EH (cell line): ENCODE measurements at regions not wholly inside any gene's neighbourhood (a gene's known extent, or its start where the extent isn't known, plus 50 kb on each side); places are given as distances from the start of the nearest gene placed in this dataset.

Experiments
- DNase-seq: peaks from one replicate; pipeline ENCODE4 v3.0.0-alpha.2; 2015; ENCODE audit warnings: low read depth

DNA sequence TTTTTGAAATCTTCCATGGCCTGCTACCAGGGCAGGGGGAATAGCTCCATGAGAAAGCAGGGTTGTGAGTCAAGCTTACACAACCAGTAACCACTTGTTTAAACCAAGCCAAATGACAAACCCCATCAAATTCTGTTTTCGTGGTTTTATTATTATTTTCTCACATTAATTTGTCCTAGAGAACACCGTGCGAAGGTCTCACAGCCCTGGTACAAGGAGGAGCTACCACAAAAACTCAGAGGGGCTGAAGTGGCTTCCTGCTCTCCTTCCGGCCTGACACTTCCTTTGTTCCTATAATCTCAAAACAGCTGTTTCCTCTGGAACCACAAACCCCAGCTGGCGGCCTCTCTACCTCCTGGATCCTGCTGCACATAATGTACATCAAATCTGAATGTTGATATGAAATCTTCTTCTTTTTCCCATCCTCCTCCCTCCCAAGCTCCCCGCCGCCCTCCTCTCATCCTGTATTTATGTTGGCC, 375.9 kb downstream of the MCTP2 start:
- no peak for DNase-seq

DNA sequence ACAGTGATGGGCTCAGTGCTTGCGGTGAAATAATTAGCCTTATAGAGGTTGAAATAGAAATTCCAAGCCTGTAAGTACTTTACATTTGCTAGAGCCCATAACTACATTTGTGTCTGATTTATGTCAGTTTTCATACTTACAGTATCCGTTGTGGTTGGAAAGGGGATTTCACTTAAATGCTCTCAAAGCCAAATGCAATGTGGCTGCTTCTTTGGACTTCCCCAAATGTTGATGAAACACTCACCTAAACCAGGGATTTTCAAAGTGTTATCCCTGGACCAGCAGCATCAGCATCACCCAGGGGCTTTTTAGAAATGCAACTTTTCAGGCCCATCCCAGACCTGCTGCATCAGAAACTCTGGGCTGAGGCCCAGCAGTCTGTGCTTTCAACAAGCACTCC, 378.7 kb downstream of the MCTP2 start:
- no peak for DNase-seq

- no peak for DNase-seq
Measured at GRCh38 chr15:94610485-94610884, 379.1 kb downstream of the MCTP2 start.

- DNase-seq: no peak
Measured at GRCh38 chr15:94611656-94612055, 380.3 kb downstream of the MCTP2 start.

- DNase-seq: no peak
Measured at GRCh38 chr15:94615688-94616087, 384.3 kb downstream of the MCTP2 start.

DNA sequence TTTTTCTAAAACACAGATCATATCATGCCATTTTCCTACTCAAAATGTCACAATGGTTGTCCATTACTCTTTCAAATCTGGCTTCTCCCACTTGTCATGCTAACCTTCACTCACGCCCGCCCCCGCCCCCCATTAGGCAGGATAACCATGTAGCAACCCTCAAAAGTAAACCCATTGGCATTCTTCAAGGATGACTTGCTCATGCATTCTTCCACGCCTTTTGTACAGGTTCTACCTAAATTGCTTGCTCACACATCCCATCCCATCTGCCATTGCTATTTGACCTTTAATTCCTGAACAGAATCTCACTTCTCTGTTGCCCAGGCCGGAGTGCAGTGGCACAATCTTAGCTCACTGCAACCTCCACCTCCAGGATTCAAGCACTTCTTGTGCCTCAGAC, 389.3 kb downstream of the MCTP2 start:
- DNase-seq: no peak

- DNase-seq: no peak
Measured at GRCh38 chr15:94621736-94622135, 390.4 kb downstream of the MCTP2 start.

GRCh38 chr15:94626949-94627348, 395.6 kb downstream of the MCTP2 start:
- no peak for DNase-seq

DNA sequence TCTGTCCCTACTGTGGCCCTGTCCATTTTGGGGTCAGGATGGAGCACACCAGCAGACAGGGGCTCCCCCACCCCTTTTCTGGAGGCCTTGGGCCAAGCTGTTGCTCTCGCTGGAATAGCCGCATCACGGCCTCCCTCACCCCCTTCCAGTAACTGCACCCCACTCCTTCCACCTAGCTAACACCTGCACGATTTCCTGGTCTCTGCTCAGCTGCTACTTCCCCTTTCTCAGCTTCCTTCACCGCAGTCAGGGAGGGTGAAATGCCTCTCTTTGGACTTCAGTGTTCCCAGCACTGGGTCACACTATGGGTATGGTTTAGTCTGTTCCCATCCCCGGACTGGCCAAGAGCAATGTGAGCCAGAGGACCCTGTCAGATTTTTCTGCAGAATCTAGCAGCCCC, 400.2 kb downstream of the MCTP2 start:
- DNase-seq: no peak

GRCh38 chr15:94638183-94638582, 406.8 kb downstream of the MCTP2 start:
- DNase-seq: no peak

- DNase-seq: no peak
Measured at GRCh38 chr15:94639701-94640100, 408.3 kb downstream of the MCTP2 start.

DNA sequence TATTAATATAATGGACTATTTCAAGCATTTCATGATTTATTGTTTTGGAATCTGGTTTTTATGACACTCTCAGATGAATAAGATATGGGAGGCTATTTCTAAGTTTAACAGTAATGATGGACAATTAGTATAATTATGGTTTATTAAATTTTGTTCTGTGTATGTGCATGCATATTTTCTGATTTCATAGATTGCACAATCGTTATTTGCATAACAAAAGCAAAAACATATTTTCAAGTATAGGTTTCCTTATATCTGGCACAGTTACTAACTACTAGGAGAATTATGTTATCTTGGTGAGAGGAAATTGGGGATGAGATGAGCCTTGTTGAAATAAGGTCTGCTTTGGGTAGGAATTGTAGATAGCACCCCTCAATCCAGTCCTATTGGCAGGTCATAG, 413.1 kb downstream of the MCTP2 start:
- no peak for DNase-seq

DNA sequence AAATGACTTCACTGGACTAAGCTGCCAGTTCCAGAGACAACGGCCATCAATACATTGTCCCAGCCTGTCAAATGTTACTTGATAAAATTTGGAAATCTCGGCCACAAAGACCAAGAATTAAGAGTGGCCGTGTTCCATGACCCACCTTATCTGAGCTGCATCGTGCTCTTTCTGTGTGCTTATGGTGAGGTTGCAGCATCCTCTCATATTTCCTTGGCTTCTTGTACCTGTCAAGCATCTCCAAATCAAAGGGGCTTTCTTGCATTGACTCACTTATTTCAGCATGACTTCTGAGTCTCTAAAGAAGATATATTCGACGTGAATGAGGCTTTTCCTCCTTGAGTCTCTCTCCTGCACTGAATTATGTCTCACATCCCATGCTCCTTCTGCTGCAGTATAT, 421.7 kb downstream of the MCTP2 start:
- no peak for DNase-seq

GRCh38 chr15:94655249-94655880, 424.0 kb downstream of the MCTP2 start:
- no peak for DNase-seq

DNA sequence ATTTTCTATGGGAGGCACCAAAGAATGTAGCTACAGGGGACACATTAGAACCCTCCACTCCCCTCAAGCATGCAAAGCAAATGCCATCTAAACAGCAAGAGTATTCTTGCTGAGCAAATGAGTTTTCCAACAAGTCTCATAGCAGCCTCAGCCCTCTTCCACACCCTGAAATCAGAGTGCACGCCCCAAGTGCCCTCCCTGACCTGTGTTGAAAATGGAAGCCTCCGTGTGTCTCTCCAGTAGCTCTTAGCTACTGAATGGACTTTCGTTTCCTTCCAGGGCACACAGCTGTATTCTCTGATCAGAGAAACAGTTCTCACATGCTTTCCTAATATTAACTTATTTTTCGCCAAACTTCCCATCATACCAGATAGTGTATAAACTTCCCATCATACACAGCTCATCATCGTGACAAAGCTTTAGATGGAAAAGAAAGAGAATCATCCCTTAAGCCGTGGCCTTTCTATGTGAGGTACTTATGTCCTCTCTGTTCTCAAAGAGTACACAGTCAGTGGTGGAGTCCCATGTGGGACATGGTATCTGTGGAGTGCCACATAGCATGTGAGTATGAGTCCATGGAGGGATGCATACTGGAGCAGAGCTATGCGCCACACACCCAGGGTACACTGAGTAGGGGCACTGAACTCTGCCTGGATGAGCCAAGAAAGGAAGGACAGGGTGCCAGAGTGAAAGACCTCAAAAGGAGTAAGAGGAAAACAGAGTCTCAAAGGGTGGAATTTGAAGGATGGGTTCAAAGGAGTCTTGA, 434.5 kb downstream of the MCTP2 start:
- no peak for DNase-seq

DNA sequence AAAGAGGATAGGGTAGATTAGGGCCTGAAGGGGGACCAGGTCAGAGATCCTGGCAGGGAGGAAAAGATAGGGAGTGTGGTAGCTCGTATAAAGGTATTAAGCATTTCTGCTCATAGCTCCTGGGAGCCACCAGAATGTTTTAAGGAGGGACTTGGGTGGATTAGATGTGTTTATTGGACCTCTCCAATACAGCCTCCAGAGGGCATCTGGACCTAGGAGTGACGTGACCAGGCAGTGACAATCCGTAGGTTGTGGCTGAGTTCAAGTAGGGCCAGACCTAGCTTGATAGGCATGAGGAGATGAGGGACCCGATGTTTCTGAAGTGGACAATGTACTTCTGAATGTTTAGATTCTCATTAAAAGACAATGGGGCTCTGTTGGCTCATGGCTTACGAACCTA, 435.2 kb downstream of the MCTP2 start:
- no peak for DNase-seq

DNA sequence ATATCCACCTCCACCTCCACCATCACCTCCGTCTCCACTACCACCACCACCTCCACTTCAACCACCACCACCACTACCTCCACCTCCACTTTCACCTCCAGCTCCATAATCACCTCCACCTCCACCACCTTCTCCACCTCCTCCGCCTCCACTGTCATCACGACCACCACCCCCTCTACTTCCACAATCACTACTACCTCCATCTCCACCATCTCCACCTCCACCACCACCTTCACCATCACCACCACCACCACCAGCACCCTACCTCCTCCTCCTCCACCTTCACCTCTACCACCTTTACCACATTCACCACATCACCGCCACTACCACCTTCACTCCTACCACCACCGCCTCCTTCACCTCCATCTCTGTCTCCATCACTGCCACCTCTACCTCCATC, 435.7 kb downstream of the MCTP2 start:
- no peak for DNase-seq

- peak; percentile 44 for DNase-seq
Measured at GRCh38 chr15:94670438-94671034, 439.2 kb downstream of the MCTP2 start.

DNA sequence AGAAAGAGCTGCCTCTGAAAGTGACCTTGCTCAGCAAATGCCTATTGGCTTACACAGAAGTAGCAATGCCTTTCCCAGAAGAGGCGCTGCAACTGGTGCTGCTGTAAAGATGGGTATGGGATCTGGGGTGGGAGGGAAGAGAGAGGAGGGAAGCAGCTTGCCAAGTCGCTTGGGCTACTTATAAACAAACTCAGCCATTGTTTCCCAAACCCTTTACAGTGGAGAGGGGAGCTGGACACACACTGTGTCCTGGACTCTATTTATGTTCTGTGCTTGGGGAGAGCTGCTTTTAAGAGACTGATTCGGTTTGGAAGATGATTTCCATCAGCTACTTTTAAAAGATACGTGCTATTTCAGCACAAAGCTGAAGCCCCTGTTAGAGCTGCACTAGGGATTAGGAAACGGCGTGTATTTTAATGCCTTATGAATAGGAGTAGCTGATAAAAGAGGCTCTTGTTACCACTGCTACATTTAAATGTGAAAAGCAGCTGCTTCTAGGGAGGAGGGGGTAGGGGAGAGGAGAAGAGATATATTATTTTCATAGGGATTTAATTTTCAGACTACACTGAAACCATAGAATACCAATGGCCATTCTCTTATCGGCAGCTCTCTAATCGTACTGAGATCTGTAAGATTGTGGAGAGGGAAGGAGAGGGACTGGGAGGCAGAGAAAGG, 440.6 kb downstream of the MCTP2 start:
- DNase-seq: no peak

GRCh38 chr15:94673801-94674200, 442.4 kb downstream of the MCTP2 start:
- DNase-seq: no peak

GRCh38 chr15:94674296-94674695, 442.9 kb downstream of the MCTP2 start:
- DNase-seq: peak; percentile 6

- no peak for DNase-seq
Measured at GRCh38 chr15:94677202-94677790, 445.9 kb downstream of the MCTP2 start.
